DMS114 treated with DMSO at 0.1 percent for 48 hours (cell line): ENCODE measurements at regions not wholly inside any gene's neighbourhood (a gene's known extent, or its start where the extent isn't known, plus 50 kb on each side); places are given as distances from the start of the nearest gene placed in this dataset.
"Not testable (repeated sequence)": the region's sequence is repeated elsewhere in the genome, so short reads cannot be mapped to it uniquely, and the experiment has no call there.

Source experiments
- DNase-seq: peaks from one replicate; lab custom pipeline; 2025; ENCODE audit not compliant: unreplicated experiment; lab: John Stamatoyannopoulos, UW

DNA sequence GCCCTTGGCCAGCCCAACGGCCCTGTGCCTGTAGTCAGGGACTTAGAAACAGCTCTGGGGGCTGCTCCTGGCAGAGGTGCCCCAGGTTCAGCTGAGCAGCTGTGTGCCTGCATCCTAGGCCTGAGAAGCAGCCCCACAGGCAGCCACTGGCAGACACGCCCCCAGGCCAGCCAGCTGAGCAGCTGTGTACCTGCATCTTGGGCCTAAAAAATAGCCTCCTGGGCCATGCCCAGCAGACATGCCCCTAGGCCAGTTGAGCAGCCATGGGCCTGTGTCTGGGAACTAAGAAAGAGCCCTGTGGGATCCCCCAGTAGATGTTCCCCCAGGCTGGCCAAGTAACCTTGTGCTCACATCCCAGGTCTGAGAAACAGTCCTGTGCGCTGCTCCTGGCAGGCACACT, 64.0 kb downstream of the TBR1 start:
- no peak for DNase-seq

DNA sequence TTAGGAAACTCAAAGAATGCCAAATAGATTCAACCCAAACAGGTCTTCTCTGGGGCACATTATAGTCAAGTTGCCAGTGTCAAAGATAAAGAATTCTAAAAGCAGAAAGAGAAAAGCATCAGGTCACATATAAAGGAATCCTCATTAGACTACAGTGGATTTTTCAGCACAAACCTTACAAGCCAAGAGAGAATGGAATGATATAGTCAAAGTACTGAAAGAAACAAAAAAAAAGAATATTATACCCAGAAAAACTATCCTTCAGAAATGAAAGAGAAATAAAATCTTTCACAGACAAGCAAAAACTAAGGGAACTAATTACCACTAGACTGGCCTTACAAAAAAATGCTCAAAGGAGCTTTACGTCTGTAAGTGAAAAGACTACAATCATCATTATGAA, 65.5 kb downstream of the TBR1 start:
- no peak for DNase-seq

DNA sequence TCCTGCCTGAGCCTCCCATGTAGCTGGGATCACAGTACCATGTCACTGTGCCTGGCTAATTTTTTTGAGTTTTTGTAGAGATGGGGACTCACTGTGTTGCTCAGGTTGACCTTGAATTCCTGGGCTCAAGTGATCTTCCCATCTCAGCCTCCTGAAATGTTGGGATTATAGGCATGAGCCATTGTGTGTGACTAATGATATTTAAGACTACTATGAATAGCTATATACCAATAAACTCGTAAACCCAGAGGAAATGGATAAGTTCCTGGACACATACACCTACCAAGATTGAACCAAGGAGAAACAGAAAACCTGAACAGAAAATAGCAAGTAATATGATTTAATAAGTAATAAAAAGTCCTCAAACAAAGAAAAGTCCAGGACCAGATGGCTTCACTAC, 68.0 kb downstream of the TBR1 start:
- no peak for DNase-seq

DNA sequence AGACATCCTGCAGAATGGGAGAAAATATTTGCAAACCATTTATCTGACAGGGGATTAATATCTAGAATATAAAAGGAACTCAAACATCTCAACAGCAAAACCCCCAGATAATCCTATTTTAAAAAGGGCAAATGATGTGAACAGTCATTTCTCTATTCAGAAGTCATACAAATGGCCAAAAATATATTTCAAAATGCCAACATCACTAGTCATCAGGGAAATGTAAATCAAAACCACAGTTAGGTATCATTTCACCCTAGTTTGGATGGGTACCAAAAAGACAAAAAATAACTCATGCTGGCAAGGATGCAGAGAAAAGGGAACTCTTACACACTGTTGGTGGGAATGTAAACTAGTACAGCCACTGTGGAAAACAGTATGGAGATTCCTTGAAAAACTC, 70.0 kb downstream of the TBR1 start:
- DNase-seq = no peak

DNA sequence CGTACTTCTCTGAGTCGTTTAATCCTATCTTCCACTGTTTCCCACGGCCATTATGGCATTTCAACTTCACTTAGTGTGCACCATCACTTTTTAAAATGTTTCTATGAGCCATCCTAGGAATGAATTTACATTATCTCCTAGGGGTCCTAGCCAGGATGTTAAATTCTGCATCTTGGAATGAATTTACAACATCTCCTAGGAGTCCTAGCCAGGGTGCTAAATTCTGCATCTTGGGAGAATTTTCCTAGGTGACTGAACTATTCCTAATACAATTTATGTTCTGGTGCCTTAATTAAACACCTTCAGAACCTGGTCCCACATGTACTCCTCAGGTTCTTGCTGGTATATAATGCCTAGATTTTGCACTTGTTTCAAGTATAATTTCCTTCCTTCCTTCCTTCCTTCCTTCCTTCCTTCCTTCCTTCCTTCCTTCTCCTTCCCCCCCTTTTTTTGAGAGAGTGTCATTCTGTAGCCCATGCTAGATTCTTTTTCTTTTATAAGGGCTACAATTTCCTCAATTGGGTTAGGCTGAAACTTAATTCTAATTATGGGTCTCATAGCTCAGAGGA, 72.1 kb downstream of the TBR1 start:
- DNase-seq = no peak

DNA sequence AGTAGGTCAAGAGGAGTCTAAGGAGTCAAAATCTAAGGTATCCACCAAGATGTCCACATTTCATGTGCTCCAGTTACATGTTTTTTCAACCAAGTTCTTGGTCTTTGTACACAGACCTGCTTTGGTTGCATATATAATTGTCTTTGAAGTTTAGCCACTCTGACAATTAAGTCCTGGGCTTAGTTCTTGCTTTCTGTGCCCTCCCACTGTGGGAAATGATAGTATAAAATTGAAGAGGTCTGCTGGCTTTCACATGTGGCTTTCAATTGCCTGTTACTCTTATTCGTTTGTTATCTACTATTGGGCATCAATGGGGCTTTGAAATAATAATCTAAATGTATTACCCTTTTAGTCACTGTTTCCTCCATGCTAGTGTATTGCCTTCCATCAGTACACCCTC, 72.8 kb downstream of the TBR1 start:
- no peak for DNase-seq

DNA sequence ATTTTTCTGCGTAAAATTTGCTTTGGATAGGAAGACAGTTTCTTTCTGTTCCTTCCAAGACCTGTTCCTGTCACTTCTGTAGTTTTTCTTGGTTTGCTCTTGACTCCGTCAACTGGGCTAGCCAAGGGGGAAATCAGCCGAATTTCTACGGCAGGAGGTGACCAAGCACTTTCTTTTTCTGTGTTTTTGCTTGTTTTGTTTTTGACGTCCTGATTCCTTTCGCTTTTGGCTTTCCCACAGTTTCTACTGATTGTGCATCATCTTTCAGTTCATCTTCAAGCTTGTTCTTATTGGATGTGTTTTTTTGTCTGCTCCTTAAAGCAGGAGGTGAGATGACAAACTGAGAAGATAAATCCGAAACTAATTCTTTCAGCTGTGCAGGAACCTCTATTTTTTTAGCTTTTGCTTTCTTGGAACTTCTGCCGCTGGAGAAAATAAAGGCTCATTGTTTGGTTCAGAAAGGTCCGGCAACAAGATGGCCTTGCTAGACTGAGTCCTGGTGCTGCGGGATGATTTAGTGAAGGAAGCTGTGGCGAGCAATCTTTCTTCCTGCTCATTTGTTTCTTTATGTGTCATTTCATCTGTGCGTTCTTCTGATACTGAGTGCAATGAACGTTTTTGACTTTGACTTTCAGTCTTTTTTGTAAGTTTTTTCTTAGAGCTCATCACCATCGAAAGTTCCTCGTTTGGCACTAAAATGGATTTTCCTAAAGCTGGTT, 85.0 kb downstream of the TBR1 start:
- DNase-seq = not testable (repeated sequence)

DNA sequence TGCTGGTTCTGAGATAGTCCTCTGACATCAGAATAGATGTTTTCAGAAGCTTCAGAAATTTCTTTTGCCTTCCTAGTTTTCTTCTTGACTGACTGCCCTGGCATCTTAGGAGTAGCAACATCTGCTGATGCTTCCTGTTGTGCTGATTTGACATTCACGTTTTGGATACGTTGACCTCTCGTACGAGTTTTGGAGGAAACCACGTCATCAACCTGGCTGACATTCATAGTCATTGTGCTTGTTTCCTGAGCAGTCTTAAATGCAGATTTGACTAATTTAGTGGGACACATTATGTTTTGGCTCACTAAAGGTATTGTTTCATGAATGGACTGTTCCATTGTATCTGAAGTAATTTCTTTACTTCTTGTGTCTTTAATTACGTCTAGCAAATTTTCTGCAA, 86.2 kb downstream of the TBR1 start:
- DNase-seq = not testable (repeated sequence)

DNA sequence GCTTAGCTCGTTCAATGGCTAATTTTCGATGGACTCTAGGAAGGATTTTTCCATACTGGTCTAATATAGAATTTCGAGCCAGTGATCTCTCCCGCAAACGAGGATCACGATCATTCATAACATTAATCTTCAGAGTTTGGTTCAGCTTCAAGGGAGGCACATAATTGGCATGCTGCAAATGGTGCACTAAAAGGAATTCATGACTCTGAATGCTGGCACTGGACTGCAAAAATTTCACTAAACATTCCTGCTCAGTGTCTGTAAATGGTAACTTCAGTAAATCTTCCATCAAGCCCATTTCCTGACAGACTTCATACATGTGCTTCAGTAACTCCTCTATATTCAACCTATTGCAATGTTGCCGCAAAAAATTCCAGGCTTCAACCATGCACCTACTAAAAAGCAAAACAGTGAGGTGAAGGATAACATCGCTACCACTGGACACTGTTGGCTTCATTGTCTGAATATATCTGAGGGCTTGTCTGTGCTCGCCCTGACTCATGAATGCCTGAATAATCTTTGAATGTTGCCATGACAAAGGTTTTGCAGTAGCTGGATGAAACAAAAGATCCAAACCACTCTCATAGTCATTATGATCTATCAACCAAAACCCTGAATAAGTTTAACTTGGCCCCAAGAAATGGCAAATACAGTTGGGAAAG, 88.7 kb downstream of the TBR1 start:
- DNase-seq = not testable (repeated sequence)

DNA sequence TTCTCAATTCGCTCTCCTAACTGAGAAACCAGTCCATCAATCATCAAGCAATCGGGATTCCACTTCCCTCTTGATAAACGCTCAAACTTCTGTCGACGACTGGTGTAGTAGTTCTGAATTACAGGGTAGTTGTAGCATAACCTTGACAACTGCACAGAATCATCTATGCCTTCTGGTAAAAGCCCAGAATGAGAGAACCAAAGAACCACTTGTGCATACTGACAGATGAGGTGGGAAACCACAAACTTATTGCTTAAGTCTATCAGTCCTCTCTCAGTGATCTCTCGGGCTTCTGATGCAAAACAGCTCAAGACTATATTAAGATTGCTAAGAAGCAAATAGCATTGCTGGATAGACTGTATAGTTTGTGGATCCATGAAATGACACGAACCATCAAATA, 89.4 kb downstream of the TBR1 start:
- DNase-seq = not testable (repeated sequence)

DNA sequence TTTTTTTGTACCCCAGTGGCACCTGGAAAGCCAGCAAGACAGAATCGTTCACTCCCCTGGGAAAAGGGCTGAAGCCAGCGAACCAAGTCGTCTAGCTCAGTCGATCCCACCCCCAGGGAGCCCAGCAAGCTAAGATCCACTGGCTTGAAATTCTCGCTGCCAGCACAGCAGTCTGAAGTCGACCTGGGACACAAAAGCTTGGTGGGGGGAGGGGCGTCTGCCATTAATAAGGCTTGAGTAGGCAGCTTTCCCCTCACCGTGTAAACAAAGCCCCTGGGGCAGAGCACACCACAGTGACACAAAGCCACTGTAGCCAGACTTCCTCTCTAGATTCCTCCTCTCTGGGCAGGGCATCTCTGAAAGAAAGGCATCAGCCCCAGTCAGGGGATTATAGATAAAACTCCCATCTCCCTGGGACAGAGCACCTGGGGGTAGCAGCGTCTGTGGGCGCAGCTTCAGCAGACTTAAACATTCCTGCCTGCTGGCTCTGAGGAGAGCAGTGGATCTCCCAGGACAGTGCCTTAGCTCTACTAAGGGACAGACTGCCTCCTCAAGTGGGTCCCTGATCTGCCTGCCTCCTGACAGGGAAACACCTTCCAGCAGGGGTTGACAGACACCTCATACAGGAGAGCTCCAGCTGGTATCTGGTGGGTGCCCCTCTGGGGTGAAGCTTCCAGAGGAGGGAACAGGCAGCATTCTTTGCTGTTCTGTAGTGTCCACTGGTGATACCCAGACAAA, 97.4 kb downstream of the TBR1 start:
- not testable (repeated sequence) for DNase-seq

DNA sequence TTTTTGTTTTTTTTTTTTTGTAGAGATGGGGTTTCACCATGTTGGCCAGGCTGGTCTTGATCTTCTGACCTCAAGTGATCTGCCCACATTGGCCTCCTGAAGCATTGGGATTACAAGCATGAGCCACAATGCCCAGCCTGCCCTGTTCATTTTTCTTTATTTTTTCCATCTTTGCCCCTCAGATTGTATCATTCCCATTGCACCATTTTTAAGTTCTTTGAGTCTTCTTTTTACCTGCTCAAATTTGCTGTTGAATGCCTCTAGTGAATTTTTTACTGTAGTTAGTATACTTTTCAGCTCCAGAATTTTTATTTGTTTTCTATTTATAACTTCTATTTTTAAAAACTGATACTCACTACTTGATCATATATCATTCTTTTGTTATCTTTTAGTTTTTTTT, 101.4 kb upstream of the SLC4A10 start:
- no peak for DNase-seq

DNA sequence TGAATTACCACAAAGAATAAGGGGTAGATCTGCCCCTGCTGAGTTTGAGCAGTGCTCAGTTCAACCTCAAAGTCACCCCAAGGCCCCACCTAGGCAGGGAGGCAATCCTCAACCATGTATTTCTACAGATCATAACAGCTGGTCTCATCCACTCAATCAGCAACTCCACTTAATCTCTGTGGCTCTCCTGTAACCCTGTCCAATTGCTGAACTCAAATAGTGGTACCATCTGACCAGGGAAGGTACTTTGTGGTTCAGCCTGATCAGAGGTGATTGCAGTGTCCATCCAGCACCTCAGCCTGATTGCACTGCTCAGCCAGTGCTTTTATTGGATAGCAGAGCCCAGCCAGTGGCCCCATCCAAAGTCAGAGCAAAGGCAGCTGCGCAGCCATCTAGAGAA, 91.0 kb upstream of the SLC4A10 start:
- DNase-seq = no peak

DNA sequence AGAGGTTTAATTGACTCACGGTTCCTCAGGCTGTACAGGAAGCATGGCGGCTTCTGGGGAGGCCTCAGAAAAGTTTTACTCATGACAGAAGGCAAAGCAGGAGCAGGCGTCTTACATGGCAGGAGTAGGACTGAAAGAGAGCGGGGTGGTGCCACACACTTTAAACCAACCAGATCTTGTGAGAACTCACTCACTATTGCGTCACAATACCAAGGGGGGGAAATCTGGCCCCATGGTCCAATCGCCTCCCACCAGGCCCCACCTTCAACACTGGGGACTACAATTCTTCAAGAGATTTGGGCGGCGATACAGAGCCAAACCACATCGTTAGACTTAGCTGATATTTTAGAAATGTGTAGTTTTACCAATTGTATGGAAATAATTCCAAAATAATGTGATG, 77.6 kb upstream of the SLC4A10 start:
- no peak for DNase-seq

DNA sequence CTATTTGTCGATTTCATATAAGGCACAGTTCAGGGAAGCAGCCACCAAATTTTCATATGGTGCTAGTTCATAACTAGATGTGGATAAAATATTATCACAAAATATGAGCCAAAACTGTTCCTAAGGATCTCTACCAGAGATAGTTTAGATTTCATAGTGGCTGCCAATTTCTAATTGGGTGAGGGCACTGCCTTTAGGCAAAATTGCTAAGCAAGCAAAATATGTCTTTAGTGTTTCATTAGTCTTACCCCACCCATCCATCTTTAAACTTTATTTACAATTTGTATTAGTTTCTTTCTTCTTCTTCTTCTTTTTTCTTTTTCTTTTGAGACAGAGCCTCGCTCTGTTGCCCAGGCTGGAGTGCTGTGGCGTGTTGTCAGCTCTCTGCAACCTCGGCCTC, 77.1 kb upstream of the SLC4A10 start:
- DNase-seq = no peak

DNA sequence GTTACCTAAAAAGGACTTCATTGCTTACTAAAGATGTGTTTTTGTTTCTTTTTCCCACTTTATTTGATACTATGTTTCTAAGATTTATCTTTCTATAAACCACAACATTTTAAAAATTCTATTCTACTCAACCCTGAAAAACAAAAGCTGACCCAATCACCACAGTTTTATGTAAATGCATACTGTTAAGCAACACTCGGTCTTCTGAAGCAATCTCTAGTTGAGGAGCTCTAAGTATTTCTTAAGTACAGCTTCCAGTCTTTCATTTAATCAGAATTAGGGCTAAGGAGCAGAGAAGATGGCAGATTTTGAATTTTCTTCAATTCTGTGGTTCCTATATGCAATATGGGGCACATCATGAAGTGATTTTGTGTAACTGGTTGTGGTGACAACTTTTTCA, 72.2 kb upstream of the SLC4A10 start:
- no peak for DNase-seq

DNA sequence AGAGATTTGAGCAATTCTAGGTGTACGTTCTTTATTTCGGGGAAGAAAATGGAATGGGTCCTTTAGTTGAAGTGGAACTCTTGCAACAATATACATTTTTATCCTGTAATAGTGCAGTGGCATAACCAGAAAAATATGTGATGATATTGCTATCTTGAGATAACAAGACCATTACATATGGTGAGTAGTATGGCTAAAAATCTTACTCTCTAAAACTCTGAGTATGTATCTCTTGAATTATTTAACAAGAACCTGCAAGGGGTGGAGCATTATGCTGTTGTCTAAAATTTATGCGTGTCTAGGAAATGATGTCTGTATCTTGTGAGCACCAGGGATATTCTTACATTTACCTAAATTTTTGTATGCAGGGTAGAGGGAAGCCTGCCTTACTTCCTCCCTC, 68.4 kb upstream of the SLC4A10 start:
- no peak for DNase-seq

DNA sequence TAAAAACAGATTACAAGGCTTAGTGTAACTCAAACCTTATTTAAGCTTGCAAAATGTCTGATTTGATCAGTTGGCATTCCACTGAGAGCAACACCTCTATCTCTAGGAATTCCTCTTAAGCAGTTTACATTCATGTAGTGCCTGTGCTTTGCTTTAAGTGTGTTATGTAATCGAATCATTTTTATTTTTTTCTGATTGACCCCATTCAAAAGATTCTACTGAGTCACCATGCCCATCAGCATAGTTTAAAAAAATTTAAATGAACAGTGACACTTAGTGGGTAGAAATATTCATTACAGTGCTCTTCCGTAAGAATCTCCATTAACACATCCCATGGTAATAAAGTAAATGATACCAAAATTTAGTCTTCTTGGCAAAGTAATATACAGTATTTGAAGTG, 67.8 kb upstream of the SLC4A10 start:
- DNase-seq = peak; percentile 32

DNA sequence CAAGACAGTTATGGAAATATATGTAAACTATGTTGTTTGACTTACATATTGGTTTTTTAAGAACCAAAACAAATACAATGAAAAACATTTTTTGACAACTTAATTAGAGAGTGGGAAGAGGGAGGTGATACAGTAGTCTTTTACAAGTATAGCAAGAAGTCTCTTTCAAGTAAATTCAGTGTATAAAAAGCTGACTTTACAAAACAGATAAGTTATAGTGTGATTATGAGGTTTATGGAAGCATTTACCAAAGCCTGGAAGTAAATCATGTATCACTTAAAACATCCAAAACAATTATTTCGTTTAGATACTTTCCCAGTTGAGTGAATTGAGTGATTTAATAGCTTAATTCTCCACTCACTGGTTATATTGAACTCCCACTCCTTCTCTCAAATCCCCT, 66.7 kb upstream of the SLC4A10 start:
- no peak for DNase-seq

DNA sequence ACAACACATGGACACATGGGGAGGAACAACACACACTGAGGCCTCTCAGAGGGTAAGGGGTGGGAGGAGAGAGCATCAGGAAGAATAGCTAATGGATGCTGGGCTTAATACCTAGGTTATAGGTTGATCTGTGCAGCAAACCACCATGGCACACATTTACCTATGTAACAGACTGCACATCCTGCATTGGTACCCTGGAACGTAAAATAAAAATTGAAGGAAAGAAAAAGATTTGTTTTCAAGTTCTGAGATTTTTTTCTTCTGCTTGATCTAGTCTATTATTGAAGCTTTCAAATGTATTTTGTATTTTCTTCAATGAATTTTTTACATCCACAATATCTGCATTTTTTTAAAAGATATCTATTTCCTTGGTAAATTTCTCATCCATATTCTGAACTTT, 59.3 kb upstream of the SLC4A10 start:
- no peak for DNase-seq

DNA sequence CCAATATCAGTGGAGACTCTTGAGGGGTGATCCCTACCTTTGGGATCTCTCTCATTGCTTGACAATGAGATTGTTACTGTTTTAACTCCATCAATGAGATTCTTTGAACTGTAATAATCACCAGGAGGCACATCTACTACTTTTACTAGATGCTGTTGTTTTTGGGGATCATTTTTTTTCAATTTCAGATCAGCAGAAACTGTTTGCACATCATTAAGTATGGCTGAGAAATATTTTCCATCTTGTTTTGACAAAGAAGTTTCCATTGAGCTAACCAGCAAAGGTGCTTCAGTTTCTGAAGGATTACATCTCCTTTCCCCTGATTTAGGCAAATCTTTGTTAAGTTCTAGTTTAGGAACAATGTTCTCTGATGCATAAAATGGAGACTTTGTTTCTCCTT, 54.8 kb upstream of the SLC4A10 start:
- no peak for DNase-seq
